ENCODE measurements at regions not wholly inside any gene's neighbourhood (a gene's known extent, or its start where the extent isn't known, plus 50 kb on each side); places are given as distances from the start of the nearest gene placed in this dataset.
"Not testable (repeated sequence)": the region's sequence is repeated elsewhere in the genome, so short reads cannot be mapped to it uniquely, and the experiment has no call there.

GRCh38 chr3:11898611-11899325 is 52.1 kb upstream of the TAMM41 start:
- DNase-seq: no peak

- not testable (repeated sequence) for DNase-seq
Measured at GRCh38 chr3:11899389-11899788, 52.7 kb upstream of the TAMM41 start.

- DNase-seq: no peak
Measured at GRCh38 chr3:11899826-11900225, 53.1 kb upstream of the TAMM41 start.

GRCh38 chr3:11900824-11901223 is 54.1 kb upstream of the TAMM41 start:
- no peak for DNase-seq

- DNase-seq: no peak
Measured at GRCh38 chr3:11901286-11901875, 54.7 kb upstream of the TAMM41 start.

- DNase-seq: no peak
Measured at GRCh38 chr3:11903047-11903446, 56.4 kb upstream of the TAMM41 start.

- DNase-seq: no peak
Measured at GRCh38 chr3:11903447-11903846, 56.8 kb upstream of the TAMM41 start.

- no peak for DNase-seq
Measured at GRCh38 chr3:11904157-11904556, 57.5 kb upstream of the TAMM41 start.

- no peak for DNase-seq
Measured at GRCh38 chr3:11906407-11906806, 59.7 kb upstream of the TAMM41 start.

GRCh38 chr3:11907667-11908660 is 61.3 kb upstream of the TAMM41 start:
- peak; percentile 4 for DNase-seq

GRCh38 chr3:11908981-11909698 is 62.5 kb upstream of the TAMM41 start:
- no peak for DNase-seq

- no peak for DNase-seq
Measured at GRCh38 chr3:11909726-11910125, 63.0 kb upstream of the TAMM41 start.

- not testable (repeated sequence) for DNase-seq
Measured at GRCh38 chr3:11910216-11910930, 63.7 kb upstream of the TAMM41 start.

- DNase-seq: no peak
Measured at GRCh38 chr3:11910971-11911531, 64.4 kb upstream of the TAMM41 start.

GRCh38 chr3:11911887-11912286 is 65.2 kb upstream of the TAMM41 start:
- DNase-seq: not testable (repeated sequence)

GRCh38 chr3:11913316-11913715 is 66.6 kb upstream of the TAMM41 start:
- no peak for DNase-seq

GRCh38 chr3:11914041-11914440 is 67.4 kb upstream of the TAMM41 start:
- no peak for DNase-seq

GRCh38 chr3:11914651-11915050 is 68.0 kb upstream of the TAMM41 start:
- no peak for DNase-seq

- DNase-seq: no peak
Measured at GRCh38 chr3:11915621-11916424, 69.1 kb upstream of the TAMM41 start.

- not testable (repeated sequence) for DNase-seq
Measured at GRCh38 chr3:11916425-11916762, 69.7 kb upstream of the TAMM41 start.

GRCh38 chr3:11917051-11917450 is 70.4 kb upstream of the TAMM41 start:
- no peak for DNase-seq

Measured in DMS53 (cell line).